Left lung (tissue), 4 donors: ENCODE measurements at regions not wholly inside any gene's neighbourhood (a gene's known extent, or its start where the extent isn't known, plus 50 kb on each side); places are given as distances from the start of the nearest gene placed in this dataset.

Experiments used
- ATAC-seq: fragments of 200-7000 bp; cut with Tn5 transposase; one replicate; pipeline ENCODE4 v1.9.1; 2020; ENCODE audit warnings: moderate library complexity
- DNase-seq, 4 donors: peaks; one replicate each; pipeline ENCODE4 v3.0.0-alpha.2; 2013 to 2020
- H3K27ac ChIP-seq, 2 donors: fragments of 200-600 bp; sonication (generic) in 1 of 2; one replicate each; pipeline versions ENCODE4 v1.5.0 to v1.8.0; 2020 to 2021
- H3K27me3 ChIP-seq, 2 donors: fragments of 200-600 bp; sonication (generic) in 1 of 2; one replicate each; pipeline versions ENCODE4 v1.5.0 to v1.8.0; 2020 to 2021
- H3K36me3 ChIP-seq, 2 donors: fragments of 200-600 bp; sonication (generic) in 1 of 2; one replicate each; pipeline versions ENCODE4 v1.5.0 to v1.8.0; 2020 to 2021
- H3K4me1 ChIP-seq, 2 donors: fragments of 200-600 bp; one replicate each; pipeline ENCODE4 v1.8.0; 2021
- H3K4me3 ChIP-seq, 2 donors: fragments of 200-600 bp; sonication (generic) in 1 of 2; one replicate each; pipeline versions ENCODE4 v1.5.0 to v1.8.0; 2020 to 2021; ENCODE audit warnings: mild to moderate bottlenecking in 1 of 2
- H3K9me3 ChIP-seq, 2 donors: fragments of 200-600 bp; sonication (generic) in 1 of 2; one replicate each; pipeline versions ENCODE4 v1.5.0 to v1.8.0; 2020 to 2021
- intact Hi-C, 2 donors: fragments of 100-400 bp; cut with DNase I; formaldehyde crosslinking; loops; one replicate each; pipeline versions ENCODE4 v1.11.2 to v1.14.2; 2022
- TF ChIP-seq, protein P1 (sequence below), 2 donors: fragments of 200-600 bp; sonication (generic) in 1 of 2; IDR thresholded peaks; one replicate each; pipeline versions ENCODE4 v1.5.0 to v1.8.0; 2021; ENCODE audit warnings: antibody characterized with exemption in 2 of 2
- donor health status: DM: no; HTN: yes; CAD: no.
- donor health status: DM: no; HTN: no; CAD: no.

DNA sequence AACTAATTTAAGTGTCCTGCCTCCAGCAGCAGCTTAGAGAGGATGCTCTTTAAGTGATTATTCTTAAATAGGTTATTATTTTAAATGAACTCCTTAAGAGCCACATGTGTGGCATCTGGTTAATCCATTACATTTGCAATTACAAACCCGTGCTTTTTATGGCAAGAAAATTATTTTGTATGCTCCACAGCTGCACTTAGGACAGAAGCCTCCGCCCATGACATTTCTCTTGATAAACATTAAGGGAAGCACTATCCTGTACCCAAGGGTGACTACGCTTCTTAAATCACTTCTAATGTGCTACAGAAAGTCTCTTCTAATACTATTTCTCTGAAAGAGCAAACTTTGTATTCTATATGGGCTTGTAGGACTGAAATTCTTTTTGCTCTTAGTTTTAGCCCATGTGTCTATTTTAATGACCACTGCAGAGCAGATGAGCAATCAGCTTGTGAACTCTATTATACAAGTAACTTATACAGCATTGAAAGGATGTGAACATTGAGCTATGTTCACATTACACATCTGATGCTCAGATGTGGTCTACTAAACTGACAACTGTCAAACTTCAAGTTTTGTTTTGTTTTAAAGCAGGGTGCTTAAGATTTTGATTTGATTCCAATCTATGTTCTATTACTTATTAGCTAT is 223.4 kb downstream of the COX7C start:
- Histone ChIP-seq H3K36me3 (no peaks in the 10 kb centered on the region), H3K4me3 (no peak overlapping the region), H3K9me3 (no peaks in the 10 kb centered on the region), H3K27me3 (no peaks in the 10 kb centered on the region), H3K27ac (no peak overlapping the region), H3K4me1 (no peaks in the 10 kb centered on the region)
- TF ChIP-seq, protein P1, sequence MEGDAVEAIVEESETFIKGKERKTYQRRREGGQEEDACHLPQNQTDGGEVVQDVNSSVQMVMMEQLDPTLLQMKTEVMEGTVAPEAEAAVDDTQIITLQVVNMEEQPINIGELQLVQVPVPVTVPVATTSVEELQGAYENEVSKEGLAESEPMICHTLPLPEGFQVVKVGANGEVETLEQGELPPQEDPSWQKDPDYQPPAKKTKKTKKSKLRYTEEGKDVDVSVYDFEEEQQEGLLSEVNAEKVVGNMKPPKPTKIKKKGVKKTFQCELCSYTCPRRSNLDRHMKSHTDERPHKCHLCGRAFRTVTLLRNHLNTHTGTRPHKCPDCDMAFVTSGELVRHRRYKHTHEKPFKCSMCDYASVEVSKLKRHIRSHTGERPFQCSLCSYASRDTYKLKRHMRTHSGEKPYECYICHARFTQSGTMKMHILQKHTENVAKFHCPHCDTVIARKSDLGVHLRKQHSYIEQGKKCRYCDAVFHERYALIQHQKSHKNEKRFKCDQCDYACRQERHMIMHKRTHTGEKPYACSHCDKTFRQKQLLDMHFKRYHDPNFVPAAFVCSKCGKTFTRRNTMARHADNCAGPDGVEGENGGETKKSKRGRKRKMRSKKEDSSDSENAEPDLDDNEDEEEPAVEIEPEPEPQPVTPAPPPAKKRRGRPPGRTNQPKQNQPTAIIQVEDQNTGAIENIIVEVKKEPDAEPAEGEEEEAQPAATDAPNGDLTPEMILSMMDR (IDR thresholded peaks at IDR 0.05), result no peak
- DNase-seq, result no peak
- ATAC-seq, result no peak
- intact Hi-C loops, result no loop called here

DNA sequence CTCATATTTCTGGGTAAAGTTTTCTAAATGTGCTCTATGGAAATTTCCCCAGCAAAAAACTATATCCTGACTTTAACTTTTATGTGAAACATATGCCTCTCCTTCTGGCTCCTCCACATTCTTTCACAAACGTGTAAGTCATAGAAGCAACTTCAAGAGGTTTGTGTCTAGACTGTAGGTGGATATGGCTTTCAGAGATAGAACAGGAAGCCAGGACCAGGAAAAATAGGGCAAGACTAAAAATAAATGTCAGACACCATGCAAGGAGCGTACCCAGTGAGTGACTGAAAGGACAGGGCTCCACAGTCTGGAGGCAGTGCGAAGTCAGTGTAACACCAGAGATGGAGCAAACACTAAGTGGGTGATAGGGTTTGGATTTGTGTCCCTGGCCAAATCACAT is 240.7 kb downstream of the COX7C start:
- peak; percentile 44 for ATAC-seq
- H3K27me3 ChIP-seq, result no peaks in the 10 kb centered on the region
- intact Hi-C loops, result no loop called here
- no peak for DNase-seq
- TF ChIP-seq, protein P1 (IDR thresholded peaks at IDR 0.05), result no peak
- H3K27ac ChIP-seq, result no peak overlapping the region
- no peaks in the 10 kb centered on the region for H3K4me1 ChIP-seq
- no peaks in the 10 kb centered on the region for H3K36me3 ChIP-seq
- no peaks in the 10 kb centered on the region for H3K9me3 ChIP-seq
- H3K4me3 ChIP-seq, result no peak overlapping the region

DNA sequence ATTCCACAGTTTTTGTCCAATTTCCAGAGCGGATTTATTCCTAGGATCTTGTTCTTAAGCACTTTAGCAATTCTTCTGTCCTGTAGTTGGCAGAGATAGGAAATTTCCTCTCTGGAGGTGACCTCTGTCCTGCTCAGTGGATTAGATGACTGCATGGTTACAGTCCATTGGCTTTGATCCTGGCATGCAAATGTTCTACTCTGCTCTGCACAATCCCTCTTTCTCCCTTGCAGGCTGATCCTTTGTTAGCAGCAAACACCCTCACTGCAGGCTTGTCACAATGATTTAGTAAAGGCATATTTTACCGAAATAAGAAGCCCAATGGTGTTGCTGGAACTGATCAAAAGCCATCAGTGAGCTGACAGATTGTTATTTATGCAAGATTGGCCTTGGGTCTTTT is 243.8 kb downstream of the COX7C start:
- intact Hi-C loops, result no loop called here
- TF ChIP-seq, protein P1 (IDR thresholded peaks at IDR 0.05), result no peak
- ATAC-seq (no peak), DNase-seq (no peak)
- Histone ChIP-seq H3K4me3 (no peak overlapping the region), H3K9me3 (no peaks in the 10 kb centered on the region), H3K27ac (no peak overlapping the region), H3K27me3 (no peaks in the 10 kb centered on the region), H3K4me1 (no peaks in the 10 kb centered on the region), H3K36me3 (no peaks in the 10 kb centered on the region)

DNA sequence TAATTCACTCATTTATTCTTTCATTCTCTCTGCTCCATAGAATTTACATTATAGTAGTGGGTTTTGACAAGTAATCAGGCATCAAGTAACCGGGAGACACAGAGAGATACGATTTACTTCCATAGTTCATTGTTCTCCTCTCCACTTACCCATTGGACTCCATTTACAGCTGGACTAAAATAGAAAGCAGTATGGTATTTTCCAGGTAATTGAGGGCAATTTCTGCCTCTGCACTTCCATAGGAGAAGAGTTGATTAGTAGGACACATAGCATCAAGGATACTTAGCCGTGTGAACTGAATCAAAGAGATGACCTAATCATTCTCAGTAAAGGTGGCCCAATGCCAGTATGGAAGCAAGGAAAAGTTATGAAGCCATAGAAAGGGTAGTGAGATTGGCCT is 244.4 kb downstream of the COX7C start:
- no peak for ATAC-seq

DNA sequence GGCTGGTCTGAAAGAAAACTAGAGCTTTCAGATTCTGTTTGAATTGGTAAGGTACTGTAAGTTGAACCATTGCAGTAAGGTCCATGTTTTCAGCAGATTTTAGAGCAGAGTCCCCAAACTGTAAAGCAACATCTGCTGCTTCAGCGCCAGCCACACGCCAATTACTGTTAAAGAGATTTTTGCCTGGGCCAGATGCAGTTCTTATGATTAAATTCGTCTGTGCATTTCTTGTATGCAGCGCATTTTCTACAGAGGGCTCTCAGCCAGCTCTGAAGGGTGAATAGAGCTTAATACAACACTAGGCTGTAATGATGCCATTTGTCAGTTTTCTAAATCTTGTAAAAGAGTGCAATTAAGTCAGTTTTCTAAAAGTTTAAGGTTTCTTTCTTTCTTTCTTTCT is 246.3 kb downstream of the COX7C start:
- peak in 1 of 4 donors; percentile 47 for DNase-seq
- Histone ChIP-seq H3K4me1 (no peaks in the 10 kb centered on the region), H3K27me3 (no peaks in the 10 kb centered on the region), H3K4me3 (no peak overlapping the region), H3K27ac (no peak overlapping the region), H3K9me3 (no peaks in the 10 kb centered on the region), H3K36me3 (no peaks in the 10 kb centered on the region)
- intact Hi-C loops, result no loop called here
- no peak for ATAC-seq
- TF ChIP-seq, protein P1 (IDR thresholded peaks at IDR 0.05), result no peak

More for the DNA sequence above, 244.4 kb downstream of the COX7C start:
- Histone ChIP-seq H3K27me3 (no peaks in the 10 kb centered on the region), H3K36me3 (no peaks in the 10 kb centered on the region), H3K4me1 (no peaks in the 10 kb centered on the region), H3K27ac (no peak overlapping the region), H3K4me3 (no peak overlapping the region), H3K9me3 (no peaks in the 10 kb centered on the region)
- intact Hi-C loops, result no loop called here
- DNase-seq, result no peak
- TF ChIP-seq, protein P1 (IDR thresholded peaks at IDR 0.05), result no peak
